ENCODE measurements at regions not wholly inside any gene's neighbourhood (a gene's known extent, or its start where the extent isn't known, plus 50 kb on each side); places are given as distances from the start of the nearest gene placed in this dataset.
"Not testable (repeated sequence)": the region's sequence is repeated elsewhere in the genome, so short reads cannot be mapped to it uniquely, and the experiment has no call there.

GRCh38 chr11:115605871-115606497 lies 101.8 kb upstream of the CADM1 start:
- DNase-seq = no peak

GRCh38 chr11:115605397-115605796 lies 101.2 kb upstream of the CADM1 start:
- not testable (repeated sequence) for DNase-seq

GRCh38 chr11:115599125-115599524 lies 94.9 kb upstream of the CADM1 start:
- no peak for DNase-seq

- DNase-seq = no peak
Measured at GRCh38 chr11:115598257-115598901, 94.2 kb upstream of the CADM1 start.

- no peak for DNase-seq
Measured at GRCh38 chr11:115591380-115591779, 87.2 kb upstream of the CADM1 start.

- DNase-seq = no peak
Measured at GRCh38 chr11:115590254-115590653, 86.0 kb upstream of the CADM1 start.

- no peak for DNase-seq
Measured at GRCh38 chr11:115587718-115588342, 83.6 kb upstream of the CADM1 start.

- DNase-seq = no peak
Measured at GRCh38 chr11:115585361-115586024, 81.3 kb upstream of the CADM1 start.

- no peak for DNase-seq
Measured at GRCh38 chr11:115581871-115582639, 77.8 kb upstream of the CADM1 start.

GRCh38 chr11:115580927-115581680 lies 76.9 kb upstream of the CADM1 start:
- no peak for DNase-seq

- no peak for DNase-seq
Measured at GRCh38 chr11:115580416-115580815, 76.2 kb upstream of the CADM1 start.

GRCh38 chr11:115579181-115579825 lies 75.1 kb upstream of the CADM1 start:
- DNase-seq = no peak

- DNase-seq = no peak
Measured at GRCh38 chr11:115578275-115578674, 74.1 kb upstream of the CADM1 start.

GRCh38 chr11:115577701-115578100 lies 73.5 kb upstream of the CADM1 start:
- DNase-seq = no peak

- no peak for DNase-seq
Measured at GRCh38 chr11:115576606-115577380, 72.6 kb upstream of the CADM1 start.

GRCh38 chr11:115572551-115572950 lies 68.3 kb upstream of the CADM1 start:
- DNase-seq = no peak

- DNase-seq = no peak
Measured at GRCh38 chr11:115566180-115566764, 62.1 kb upstream of the CADM1 start.

GRCh38 chr11:115564851-115565250 lies 60.6 kb upstream of the CADM1 start:
- no peak for DNase-seq

GRCh38 chr11:115561116-115561515 lies 56.9 kb upstream of the CADM1 start:
- no peak for DNase-seq

GRCh38 chr11:115558635-115559034 lies 54.4 kb upstream of the CADM1 start:
- no peak for DNase-seq

GRCh38 chr11:115557681-115558080 lies 53.5 kb upstream of the CADM1 start:
- DNase-seq = no peak

All from activated T-cell treated with anti-CD3 and anti-CD28 coated beads for 4 hours (primary cell).